HG03521 (cell line): ENCODE measurements at regions not wholly inside any gene's neighbourhood (a gene's known extent, or its start where the extent isn't known, plus 50 kb on each side); places are given as distances from the start of the nearest gene placed in this dataset.
"Not testable (repeated sequence)": the region's sequence is repeated elsewhere in the genome, so short reads cannot be mapped to it uniquely, and the experiment has no call there.

ENCODE experiments used
- ATAC-seq: cut with Tn5 transposase; IDR thresholded peaks from one replicate; pipeline ENCODE4 v1.9.1; 2021; ENCODE audit warnings: mild to moderate bottlenecking, moderate library complexity; ENCODE audit not compliant: unreplicated experiment

- not testable (repeated sequence) for ATAC-seq
Observed at GRCh38 chr1:120550335-120550734, 135.5 kb downstream of the NBPF8 start.

GRCh38 chr1:120552190-120552589 lies 137.4 kb downstream of the NBPF8 start:
- ATAC-seq: not testable (repeated sequence)

- ATAC-seq: not testable (repeated sequence)
Observed at GRCh38 chr1:120557605-120558302, 142.9 kb downstream of the NBPF8 start.

GRCh38 chr1:120558303-120559060 lies 143.6 kb downstream of the NBPF8 start:
- ATAC-seq: peak; percentile 73

GRCh38 chr1:120561767-120562166 lies 146.9 kb downstream of the NBPF8 start:
- not testable (repeated sequence) for ATAC-seq

- ATAC-seq: not testable (repeated sequence)
Observed at GRCh38 chr1:120565396-120565795, 150.6 kb downstream of the NBPF8 start.

- not testable (repeated sequence) for ATAC-seq
Observed at GRCh38 chr1:120567620-120568019, 152.8 kb downstream of the NBPF8 start.

GRCh38 chr1:120575201-120575600 lies 148.5 kb upstream of the NBPF26 start:
- ATAC-seq: not testable (repeated sequence)

- ATAC-seq: not testable (repeated sequence)
Observed at GRCh38 chr1:120582135-120582534, 141.6 kb upstream of the NBPF26 start.

GRCh38 chr1:120586053-120586452 lies 137.7 kb upstream of the NBPF26 start:
- not testable (repeated sequence) for ATAC-seq

- not testable (repeated sequence) for ATAC-seq
Observed at GRCh38 chr1:120588811-120589210, 134.9 kb upstream of the NBPF26 start.

GRCh38 chr1:120591774-120592173 lies 132.0 kb upstream of the NBPF26 start:
- not testable (repeated sequence) for ATAC-seq

GRCh38 chr1:120592943-120593342 lies 130.8 kb upstream of the NBPF26 start:
- not testable (repeated sequence) for ATAC-seq

GRCh38 chr1:120593648-120594047 lies 130.1 kb upstream of the NBPF26 start:
- not testable (repeated sequence) for ATAC-seq

- ATAC-seq: not testable (repeated sequence)
Observed at GRCh38 chr1:120598331-120598951, 125.3 kb upstream of the NBPF26 start.

- ATAC-seq: not testable (repeated sequence)
Observed at GRCh38 chr1:120599511-120599910, 124.2 kb upstream of the NBPF26 start.

- ATAC-seq: not testable (repeated sequence)
Observed at GRCh38 chr1:120600442-120601041, 123.2 kb upstream of the NBPF26 start.

- not testable (repeated sequence) for ATAC-seq
Observed at GRCh38 chr1:120607882-120608281, 115.9 kb upstream of the NBPF26 start.

- ATAC-seq: not testable (repeated sequence)
Observed at GRCh38 chr1:120608314-120609014, 115.3 kb upstream of the NBPF26 start.

- not testable (repeated sequence) for ATAC-seq
Observed at GRCh38 chr1:120609015-120609573, 114.7 kb upstream of the NBPF26 start.
